Small intestine (tissue), 7 donors: ENCODE measurements at regions not wholly inside any gene's neighbourhood (a gene's known extent, or its start where the extent isn't known, plus 50 kb on each side); places are given as distances from the start of the nearest gene placed in this dataset.

ENCODE experiments used
- DNase-seq, 2 donors: peaks; one replicate each; pipeline versions ENCODE4 v3.0.0 to v3.0.0-alpha.2; 2013
- FAIRE-seq: peaks from 2 replicates; lab custom pipeline; 2012; peaks lifted over from hg19 to GRCh38; lab: Jason Lieb, UNC
- H3K27ac ChIP-seq, 3 donors: one replicate each; pipeline ENCODE4 v1.5.1; 2013; ENCODE audit warnings: low read length in 2 of 3, mild to moderate bottlenecking in 2 of 3, control low read depth in 1 of 3, inconsistent platforms in 1 of 3, low read depth in 1 of 3, moderate library complexity in 1 of 3
- H3K27me3 ChIP-seq, 3 donors: one replicate each; pipeline ENCODE4 v1.6.1; 2013; ENCODE audit warnings: low read length in 3 of 3, inconsistent platforms in 1 of 3; ENCODE audit not compliant: control insufficient read depth in 3 of 3, insufficient read depth in 3 of 3
- H3K36me3 ChIP-seq, 3 donors: one replicate each; pipeline ENCODE4 v1.6.1; 2013; ENCODE audit warnings: low read length in 3 of 3, inconsistent platforms in 1 of 3, low read depth in 1 of 3, mild to moderate bottlenecking in 1 of 3, moderate library complexity in 1 of 3; ENCODE audit not compliant: control insufficient read depth in 3 of 3, insufficient read depth in 2 of 3
- H3K4me1 ChIP-seq, 3 donors: one replicate each; pipeline ENCODE4 v1.6.1; 2013; ENCODE audit warnings: low read length in 2 of 3, inconsistent platforms in 1 of 3, low read depth in 1 of 3, mild to moderate bottlenecking in 1 of 3, moderate library complexity in 1 of 3; ENCODE audit not compliant: control insufficient read depth in 3 of 3, insufficient read depth in 2 of 3
- H3K4me3 ChIP-seq, 3 donors: one replicate each; pipeline ENCODE4 v1.5.1; 2013; ENCODE audit warnings: low read length in 3 of 3, control low read depth in 1 of 3, inconsistent platforms in 1 of 3, low read depth in 1 of 3, mild to moderate bottlenecking in 1 of 3, moderate library complexity in 1 of 3
- H3K9me3 ChIP-seq, 2 donors: one replicate each; pipeline ENCODE4 v1.6.1; 2013; ENCODE audit warnings: low read depth in 1 of 2, low read length in 1 of 2; ENCODE audit not compliant: control insufficient read depth in 2 of 2, insufficient read depth in 1 of 2
- WGBS, 3 donors: extraction: QIAGEN DNeasy Blood & Tissue Kit; methylation state at CpG; one replicate each; pipeline ENCODE4 v1.1.7; 2013; 5-methylcytosine and 5-hydroxymethylcytosine counted together
- donor health status: healthy with polysubstance abuse.
- donor health status: control.
- donor health status: control.
- donor health status: Bipolar disorder and iron deficiency.
- donor health status: healthy.

- Histone ChIP-seq H3K27ac (no peak overlapping the region), H3K27me3 (peaks cover 0 to 2% (median 0%) of the 10 kb centered on the region in 3 donors), H3K4me3 (no peak overlapping the region), H3K4me1 (no peaks in the 10 kb centered on the region), H3K9me3 (no peaks in the 10 kb centered on the region), H3K36me3 (no peaks in the 10 kb centered on the region)
- FAIRE-seq (no peak), DNase-seq (no peak)
These were observed 178.4 kb upstream of the MTNR1B start for GRCh38 chr11:92790926-92791616.

- Histone ChIP-seq H3K4me1 (no peaks in the 10 kb centered on the region), H3K36me3 (no peaks in the 10 kb centered on the region), H3K27me3 (peaks cover 0 to 2% (median 0%) of the 10 kb centered on the region in 3 donors), H3K4me3 (no peak overlapping the region), H3K9me3 (no peaks in the 10 kb centered on the region), H3K27ac (no peak overlapping the region)
- DNase-seq (no peak), FAIRE-seq (no peak)
- WGBS, 3 donors, result 69 to 88% (median 76%) methylated on average over 3 of the region's 3 CpGs
These were observed 177.6 kb upstream of the MTNR1B start for GRCh38 chr11:92791886-92792285.

- Histone ChIP-seq H3K27ac (no peak overlapping the region), H3K9me3 (no peaks in the 10 kb centered on the region), H3K36me3 (no peaks in the 10 kb centered on the region), H3K27me3 (peaks cover 0 to 2% (median 0%) of the 10 kb centered on the region in 3 donors), H3K4me1 (no peaks in the 10 kb centered on the region), H3K4me3 (no peak overlapping the region)
- FAIRE-seq (no peak), DNase-seq (no peak)
- WGBS, 3 donors, result 84 to 88% (median 88%) methylated on average over 4 of the region's 4 CpGs
These were observed 176.3 kb upstream of the MTNR1B start for GRCh38 chr11:92793189-92793588.

- Histone ChIP-seq H3K4me3 (no peak overlapping the region), H3K27me3 (peaks cover 0 to 2% (median 0%) of the 10 kb centered on the region in 3 donors), H3K9me3 (no peaks in the 10 kb centered on the region), H3K36me3 (no peaks in the 10 kb centered on the region), H3K4me1 (no peaks in the 10 kb centered on the region), H3K27ac (no peak overlapping the region)
- FAIRE-seq (no peak), DNase-seq (no peak)
- WGBS, 3 donors, result 41 to 60% (median 56%) methylated on average over 2 of the region's 2 CpGs
These were observed 174.7 kb upstream of the MTNR1B start for GRCh38 chr11:92794783-92795182.

GRCh38 chr11:92796744-92797143 is 172.7 kb upstream of the MTNR1B start:
- DNase-seq (no peak), FAIRE-seq (no peak)
- Histone ChIP-seq H3K27ac (no peak overlapping the region), H3K4me3 (no peak overlapping the region), H3K27me3 (peaks cover 0 to 2% (median 0%) of the 10 kb centered on the region in 3 donors), H3K4me1 (no peaks in the 10 kb centered on the region), H3K9me3 (no peaks in the 10 kb centered on the region), H3K36me3 (no peaks in the 10 kb centered on the region)
- WGBS, 3 donors, result 61 to 74% (median 66%) methylated on average over 1 of the region's 1 CpG

- no peak overlapping the region for H3K4me3 ChIP-seq
- H3K9me3 ChIP-seq, result no peaks in the 10 kb centered on the region
- 92 to 96% (median 93%) methylated on average over 6 of the region's 6 CpGs for WGBS, 3 donors
- no peaks in the 10 kb centered on the region for H3K36me3 ChIP-seq
- DNase-seq (no peak), FAIRE-seq (no peak)
- peaks cover 0 to 2% (median 0%) of the 10 kb centered on the region in 3 donors for H3K27me3 ChIP-seq
- H3K4me1 ChIP-seq, result no peaks in the 10 kb centered on the region
- no peak overlapping the region for H3K27ac ChIP-seq
These were observed 171.6 kb upstream of the MTNR1B start for GRCh38 chr11:92797874-92798273.

- H3K9me3 ChIP-seq, result no peaks in the 10 kb centered on the region
- no peaks in the 10 kb centered on the region for H3K27me3 ChIP-seq
- no peaks in the 10 kb centered on the region for H3K36me3 ChIP-seq
- H3K4me1 ChIP-seq, result no peaks in the 10 kb centered on the region
- no peak for DNase-seq
- H3K27ac ChIP-seq, result no peak overlapping the region
- FAIRE-seq, result no peak
- H3K4me3 ChIP-seq, result no peak overlapping the region
- 84 to 87% (median 86%) methylated on average over 13 of the region's 13 CpGs for WGBS, 3 donors
These were observed 167.8 kb upstream of the MTNR1B start for GRCh38 chr11:92801685-92802084.

GRCh38 chr11:92802644-92803043 is 166.8 kb upstream of the MTNR1B start:
- Histone ChIP-seq H3K27me3 (no peaks in the 10 kb centered on the region), H3K27ac (no peak overlapping the region), H3K4me1 (no peaks in the 10 kb centered on the region), H3K4me3 (no peak overlapping the region), H3K36me3 (no peaks in the 10 kb centered on the region), H3K9me3 (no peaks in the 10 kb centered on the region)
- no peak for FAIRE-seq
- WGBS, 3 donors, result 68 to 77% (median 71%) methylated on average over 2 of the region's 2 CpGs
- no peak for DNase-seq

- Histone ChIP-seq H3K27ac (no peak overlapping the region), H3K4me1 (no peaks in the 10 kb centered on the region), H3K4me3 (no peak overlapping the region), H3K27me3 (no peaks in the 10 kb centered on the region), H3K36me3 (no peaks in the 10 kb centered on the region), H3K9me3 (no peaks in the 10 kb centered on the region)
- WGBS, 3 donors, result 63 to 86% (median 83%) methylated on average over 1 of the region's 1 CpG
- DNase-seq (no peak), FAIRE-seq (no peak)
These were observed 166.1 kb upstream of the MTNR1B start for GRCh38 chr11:92803391-92803790.
